NCI-H1930 (cell line): ENCODE measurements at regions not wholly inside any gene's neighbourhood (a gene's known extent, or its start where the extent isn't known, plus 50 kb on each side); places are given as distances from the start of the nearest gene placed in this dataset.

ENCODE experiments used
- DNase-seq, 2 experiments: peaks; one replicate each; lab custom pipeline; 2025; lab: John Stamatoyannopoulos, UW

- DNase-seq, result no peak
Measured at GRCh38 chr2:106629981-106630380, 142.8 kb downstream of the CD8B2 start.

GRCh38 chr2:106631281-106631680 is 144.1 kb downstream of the CD8B2 start:
- DNase-seq, result no peak

GRCh38 chr2:106638043-106638442 is 150.9 kb downstream of the CD8B2 start:
- DNase-seq, result peak; percentile 8 to 15

GRCh38 chr2:106638580-106638979 is 151.4 kb downstream of the CD8B2 start:
- no peak for DNase-seq

- no peak for DNase-seq
Measured at GRCh38 chr2:106642679-106643078, 155.5 kb downstream of the CD8B2 start.

GRCh38 chr2:106644623-106645022 is 157.5 kb downstream of the CD8B2 start:
- no peak for DNase-seq

- DNase-seq, result no peak
Measured at GRCh38 chr2:106646605-106647004, 159.4 kb downstream of the CD8B2 start.

- DNase-seq, result no peak
Measured at GRCh38 chr2:106649306-106649705, 162.1 kb downstream of the CD8B2 start.

GRCh38 chr2:106653465-106653864 is 166.3 kb downstream of the CD8B2 start:
- no peak for DNase-seq

GRCh38 chr2:106658616-106659015 is 171.5 kb downstream of the CD8B2 start:
- DNase-seq, result no peak

GRCh38 chr2:106664669-106665068 is 177.5 kb downstream of the CD8B2 start:
- no peak for DNase-seq

GRCh38 chr2:106667478-106668070 is 180.4 kb downstream of the CD8B2 start:
- no peak for DNase-seq

- DNase-seq, result no peak
Measured at GRCh38 chr2:106685180-106685897, 198.2 kb downstream of the CD8B2 start.

GRCh38 chr2:106686814-106687213 is 199.2 kb downstream of the ST6GAL2 start:
- DNase-seq, result no peak

GRCh38 chr2:106694964-106695470 is 190.9 kb downstream of the ST6GAL2 start:
- DNase-seq, result no peak

GRCh38 chr2:106695919-106696318 is 190.0 kb downstream of the ST6GAL2 start:
- no peak for DNase-seq

- DNase-seq, result no peak
Measured at GRCh38 chr2:106700616-106701015, 185.4 kb downstream of the ST6GAL2 start.

- no peak for DNase-seq
Measured at GRCh38 chr2:106701203-106702022, 184.6 kb downstream of the ST6GAL2 start.

- no peak for DNase-seq
Measured at GRCh38 chr2:106703161-106703560, 182.8 kb downstream of the ST6GAL2 start.

- no peak for DNase-seq
Measured at GRCh38 chr2:106704798-106705197, 181.2 kb downstream of the ST6GAL2 start.

- DNase-seq, result no peak
Measured at GRCh38 chr2:106705877-106706276, 180.1 kb downstream of the ST6GAL2 start.

GRCh38 chr2:106706283-106706682 is 179.7 kb downstream of the ST6GAL2 start:
- DNase-seq, result no peak

GRCh38 chr2:106708209-106708608 is 177.8 kb downstream of the ST6GAL2 start:
- DNase-seq, result no peak
